ENCODE measurements at regions not wholly inside any gene's neighbourhood (a gene's known extent, or its start where the extent isn't known, plus 50 kb on each side); places are given as distances from the start of the nearest gene placed in this dataset.

GRCh38 chr12:130044991-130045621 lies 117.2 kb upstream of the FZD10 start:
- no peaks in the 10 kb centered on the region for H3K36me3 Mint-ChIP-seq
- no peak overlapping the region for H3K27ac Mint-ChIP-seq
- H3K9me3 Mint-ChIP-seq: no peaks in the 10 kb centered on the region
- H3K4me3 Mint-ChIP-seq: no peak overlapping the region
- no peaks in the 10 kb centered on the region for H3K4me1 Mint-ChIP-seq
- peaks cover 26% of the 10 kb centered on the region for H3K27me3 Mint-ChIP-seq

- Mint-ChIP-seq H3K4me3 (no peak overlapping the region), H3K27me3 (peaks cover 19% of the 10 kb centered on the region), H3K9me3 (no peaks in the 10 kb centered on the region), H3K27ac (no peak overlapping the region), H3K36me3 (no peaks in the 10 kb centered on the region), H3K4me1 (no peaks in the 10 kb centered on the region)
Observed at GRCh38 chr12:130049666-130050065, 112.6 kb upstream of the FZD10 start.

GRCh38 chr12:130051900-130052299 lies 110.4 kb upstream of the FZD10 start:
- no peak overlapping the region for H3K4me3 Mint-ChIP-seq

GRCh38 chr12:130053651-130054069 lies 108.6 kb upstream of the FZD10 start:
- Mint-ChIP-seq H3K4me3 (no peak overlapping the region), H3K27me3 (peaks cover 11% of the 10 kb centered on the region), H3K4me1 (no peaks in the 10 kb centered on the region), H3K9me3 (no peaks in the 10 kb centered on the region), H3K27ac (no peak overlapping the region), H3K36me3 (no peaks in the 10 kb centered on the region)

More at GRCh38 chr12:130051900-130052299, 110.4 kb upstream of the FZD10 start:
- no peaks in the 10 kb centered on the region for H3K36me3 Mint-ChIP-seq
- H3K4me1 Mint-ChIP-seq: no peaks in the 10 kb centered on the region
- no peaks in the 10 kb centered on the region for H3K9me3 Mint-ChIP-seq
- peaks cover 11% of the 10 kb centered on the region for H3K27me3 Mint-ChIP-seq
- no peak overlapping the region for H3K27ac Mint-ChIP-seq

- Mint-ChIP-seq H3K27ac (no peak overlapping the region), H3K4me1 (no peaks in the 10 kb centered on the region), H3K36me3 (no peaks in the 10 kb centered on the region), H3K27me3 (peaks cover 8% of the 10 kb centered on the region), H3K4me3 (no peak overlapping the region), H3K9me3 (no peaks in the 10 kb centered on the region)
Observed at GRCh38 chr12:130054803-130055202, 107.5 kb upstream of the FZD10 start.

- no peak overlapping the region for H3K27ac Mint-ChIP-seq
- H3K4me1 Mint-ChIP-seq: no peaks in the 10 kb centered on the region
- no peaks in the 10 kb centered on the region for H3K9me3 Mint-ChIP-seq
Observed at GRCh38 chr12:130058926-130059472, 103.3 kb upstream of the FZD10 start.

GRCh38 chr12:130063866-130064265 lies 98.4 kb upstream of the FZD10 start:
- H3K36me3 Mint-ChIP-seq: no peaks in the 10 kb centered on the region
- no peak overlapping the region for H3K4me3 Mint-ChIP-seq
- H3K9me3 Mint-ChIP-seq: no peaks in the 10 kb centered on the region
- H3K4me1 Mint-ChIP-seq: no peaks in the 10 kb centered on the region
- peaks cover 3% of the 10 kb centered on the region for H3K27me3 Mint-ChIP-seq
- no peak overlapping the region for H3K27ac Mint-ChIP-seq

More at GRCh38 chr12:130058926-130059472, 103.3 kb upstream of the FZD10 start:
- Mint-ChIP-seq H3K27me3 (peaks cover 2% of the 10 kb centered on the region), H3K36me3 (no peaks in the 10 kb centered on the region), H3K4me3 (no peak overlapping the region)

GRCh38 chr12:130064999-130065398 lies 97.3 kb upstream of the FZD10 start:
- H3K4me3 Mint-ChIP-seq: no peak overlapping the region
- H3K27me3 Mint-ChIP-seq: peaks cover 3% of the 10 kb centered on the region
- no peak overlapping the region for H3K27ac Mint-ChIP-seq
- no peaks in the 10 kb centered on the region for H3K36me3 Mint-ChIP-seq
- no peaks in the 10 kb centered on the region for H3K4me1 Mint-ChIP-seq
- no peaks in the 10 kb centered on the region for H3K9me3 Mint-ChIP-seq

GRCh38 chr12:130066742-130067141 lies 95.5 kb upstream of the FZD10 start:
- no peaks in the 10 kb centered on the region for H3K9me3 Mint-ChIP-seq

GRCh38 chr12:130068741-130069140 lies 93.5 kb upstream of the FZD10 start:
- no peaks in the 10 kb centered on the region for H3K9me3 Mint-ChIP-seq
- H3K27ac Mint-ChIP-seq: no peak overlapping the region
- H3K4me1 Mint-ChIP-seq: no peaks in the 10 kb centered on the region
- H3K36me3 Mint-ChIP-seq: no peaks in the 10 kb centered on the region
- no peak overlapping the region for H3K4me3 Mint-ChIP-seq
- H3K27me3 Mint-ChIP-seq: peaks cover 2% of the 10 kb centered on the region

More at GRCh38 chr12:130066742-130067141, 95.5 kb upstream of the FZD10 start:
- Mint-ChIP-seq H3K27ac (no peak overlapping the region), H3K4me3 (no peak overlapping the region), H3K4me1 (no peaks in the 10 kb centered on the region), H3K36me3 (no peaks in the 10 kb centered on the region), H3K27me3 (peaks cover 3% of the 10 kb centered on the region)

- H3K27me3 Mint-ChIP-seq: peaks cover 2% of the 10 kb centered on the region
- H3K9me3 Mint-ChIP-seq: no peaks in the 10 kb centered on the region
- no peak overlapping the region for H3K4me3 Mint-ChIP-seq
- no peaks in the 10 kb centered on the region for H3K36me3 Mint-ChIP-seq
- no peaks in the 10 kb centered on the region for H3K4me1 Mint-ChIP-seq
- no peak overlapping the region for H3K27ac Mint-ChIP-seq
Observed at GRCh38 chr12:130070126-130070611, 92.1 kb upstream of the FZD10 start.

- Mint-ChIP-seq H3K4me1 (peaks cover 15% of the 10 kb centered on the region), H3K4me3 (no peak overlapping the region), H3K27ac (no peak overlapping the region), H3K36me3 (no peaks in the 10 kb centered on the region), H3K27me3 (no peaks in the 10 kb centered on the region), H3K9me3 (peaks cover 6% of the 10 kb centered on the region)
Observed at GRCh38 chr12:130073721-130074120, 88.5 kb upstream of the FZD10 start.

- Mint-ChIP-seq H3K4me3 (no peak overlapping the region), H3K27me3 (peaks cover 1% of the 10 kb centered on the region), H3K9me3 (peaks cover 10% of the 10 kb centered on the region), H3K36me3 (no peaks in the 10 kb centered on the region), H3K27ac (no peak overlapping the region), H3K4me1 (peaks cover 15% of the 10 kb centered on the region)
Observed at GRCh38 chr12:130074661-130075406, 87.4 kb upstream of the FZD10 start.

GRCh38 chr12:130075497-130076076 lies 86.7 kb upstream of the FZD10 start:
- Mint-ChIP-seq H3K36me3 (no peaks in the 10 kb centered on the region), H3K4me3 (no peak overlapping the region), H3K27ac (no peak overlapping the region), H3K4me1 (peaks cover 15% of the 10 kb centered on the region), H3K27me3 (peaks cover 1% of the 10 kb centered on the region), H3K9me3 (peaks cover 10% of the 10 kb centered on the region)

- no peak overlapping the region for H3K27ac Mint-ChIP-seq
- H3K27me3 Mint-ChIP-seq: peaks cover 1% of the 10 kb centered on the region
- H3K4me3 Mint-ChIP-seq: no peak overlapping the region
- peaks cover 15% of the 10 kb centered on the region for H3K4me1 Mint-ChIP-seq
- H3K9me3 Mint-ChIP-seq: peaks cover 10% of the 10 kb centered on the region
- H3K36me3 Mint-ChIP-seq: no peaks in the 10 kb centered on the region
Observed at GRCh38 chr12:130076126-130076525, 86.1 kb upstream of the FZD10 start.

GRCh38 chr12:130076752-130077151 lies 85.5 kb upstream of the FZD10 start:
- H3K4me1 Mint-ChIP-seq: peaks cover 15% of the 10 kb centered on the region
- no peaks in the 10 kb centered on the region for H3K36me3 Mint-ChIP-seq
- H3K27ac Mint-ChIP-seq: no peak overlapping the region
- no peak overlapping the region for H3K4me3 Mint-ChIP-seq
- peaks cover 1% of the 10 kb centered on the region for H3K27me3 Mint-ChIP-seq
- H3K9me3 Mint-ChIP-seq: peaks cover 10% of the 10 kb centered on the region
